Endothelial cell of umbilical vein (primary cell): ENCODE measurements at regions not wholly inside any gene's neighbourhood (a gene's known extent, or its start where the extent isn't known, plus 50 kb on each side); places are given as distances from the start of the nearest gene placed in this dataset.

ENCODE experiments used
- BruUV-seq: library from RNA; stranded (reverse); fragments of 400-500 nt; replicated peaks from 2 replicates; lab custom pipeline; 2021; lab: Mats Ljungman, UMichigan
- CTCF ChIA-PET: fragments of 300-600, 350-600 bp; sonication (Branson Sonifier 250); formaldehyde crosslinking; loops from one replicate; lab custom pipeline; 2021; ENCODE audit warnings: antibody characterized with exemption, inconsistent platforms; lab: Charles Lee
- POLR2A ChIA-PET: fragments of 300-600, 350-600 bp; sonication (Branson Sonifier 250); formaldehyde crosslinking; loops from one replicate; lab custom pipeline; 2021; ENCODE audit warnings: antibody characterized with exemption, inconsistent platforms; lab: Charles Lee
- DNase-seq: peaks from one replicate; pipeline ENCODE4 v3.0.0-alpha.2; 2011; ENCODE audit warnings: low read depth, low spot score
- FAIRE-seq: peaks from 2 replicates; lab custom pipeline; 2011; peaks lifted over from hg19 to GRCh38; lab: Jason Lieb, UNC
- H2AFZ ChIP-seq: 2 replicates; pipeline ENCODE4 v1.6.0; 2012; ENCODE audit warnings: low read depth, low read length, control low read depth, inconsistent platforms
- H3K27ac ChIP-seq: 2 replicates; pipeline ENCODE4 v1.5.1; 2011; ENCODE audit warnings: low read depth, mild to moderate bottlenecking, control low read depth, low read length, moderate library complexity; ENCODE audit not compliant: insufficient read depth
- H3K27me3 ChIP-seq, 2 experiments: 2 replicates each; pipeline versions ENCODE4 v1.6.0 to v1.6.1; 2011; ENCODE audit warnings: low read length in 2 of 2, mixed read lengths in 1 of 2; ENCODE audit not compliant: control insufficient read depth in 2 of 2, insufficient read depth in 2 of 2
- H3K36me3 ChIP-seq, 2 experiments: 2 replicates in 1 of 2; 3 replicates in 1 of 2; pipeline ENCODE4 v1.5.1; 2011; ENCODE audit warnings: low read length in 2 of 2, mild to moderate bottlenecking in 1 of 2, moderate library complexity in 1 of 2; ENCODE audit not compliant: control insufficient read depth in 2 of 2, insufficient read depth in 2 of 2; ENCODE audit errors: extremely low read depth in 1 of 2
- H3K4me1 ChIP-seq: 3 replicates; pipeline ENCODE4 v1.5.1; 2011; ENCODE audit warnings: mild to moderate bottlenecking, low read length; ENCODE audit not compliant: control insufficient read depth, insufficient read depth; ENCODE audit errors: extremely low read depth
- H3K4me2 ChIP-seq: 2 replicates; pipeline ENCODE4 v1.6.1; 2011; ENCODE audit warnings: low read length, control low read depth, mixed read lengths; ENCODE audit not compliant: insufficient read depth
- H3K4me3 ChIP-seq, 3 experiments: fragments of 200-600 bp in 1 of 3; sonication (generic), shearing (Covaris generic) in 1 of 3; replicated peaks in 1 of 3; 2 replicates each; pipeline ENCODE4 v1.5.1; 2011 to 2016; ENCODE audit warnings: control low read depth in 3 of 3, low read length in 3 of 3, mild to moderate bottlenecking in 2 of 3, inconsistent platforms in 1 of 3, low read depth in 1 of 3, moderate library complexity in 1 of 3; ENCODE audit not compliant: insufficient read depth in 1 of 3
- H3K79me2 ChIP-seq: 2 replicates; pipeline ENCODE4 v1.6.0; 2012; ENCODE audit warnings: low read length, inconsistent platforms; ENCODE audit not compliant: control insufficient read depth, insufficient read depth
- H3K9ac ChIP-seq: replicated peaks from 2 replicates; pipeline ENCODE3; 2011; ENCODE audit warnings: low read length, control low read depth; ENCODE audit not compliant: insufficient read depth; ENCODE audit errors: extremely low read depth
- H3K9me1 ChIP-seq: replicated peaks from 3 replicates; pipeline ENCODE4 v1.6.0; 2011; ENCODE audit warnings: mild to moderate bottlenecking, low read length; ENCODE audit not compliant: control insufficient read depth, insufficient read depth; ENCODE audit errors: extremely low read depth
- H3K9me3 ChIP-seq: replicated peaks from 2 replicates; pipeline ENCODE4 v1.5.1; 2012; ENCODE audit warnings: low read length, inconsistent platforms; ENCODE audit not compliant: control insufficient read depth, insufficient read depth
- H4K20me1 ChIP-seq: replicated peaks from 2 replicates; pipeline ENCODE3; 2011; ENCODE audit warnings: mild to moderate bottlenecking, low read length; ENCODE audit not compliant: control insufficient read depth, insufficient read depth; ENCODE audit errors: extremely low read depth
- FOS ChIP-seq: IDR thresholded peaks from 2 replicates; pipeline ENCODE4 v1.6.1; 2011; ENCODE audit warnings: mild to moderate bottlenecking, low read length, moderate library complexity, borderline replicate concordance; ENCODE audit not compliant: insufficient read depth
- JUN ChIP-seq: IDR thresholded peaks from 2 replicates; pipeline ENCODE4 v1.6.1; 2011; ENCODE audit warnings: borderline replicate concordance, low read depth; ENCODE audit not compliant: insufficient read length, insufficient read depth
- MYC ChIP-seq: IDR thresholded peaks from one replicate; pipeline ENCODE4 v1.6.1; 2011; ENCODE audit warnings: mild to moderate bottlenecking, low read depth, low read length
- dilution Hi-C: fragments of 300-500 bp; cut with MboI; formaldehyde crosslinking; loops from one replicate; pipeline ENCODE4 v1.15.0; 2019; ENCODE audit warnings: low sequenced_read_pairs; ENCODE audit not compliant: extremely low pct_ligation_motif_present
- intact Hi-C: fragments of 100-400 bp; cut with micrococcal nuclease; formaldehyde crosslinking; loops from one replicate; pipeline ENCODE4 v1.10.0; 2022
- TF ChIP-seq, protein P1 (sequence below): IDR thresholded peaks from 2 replicates; pipeline ENCODE4 v1.6.1; 2011; ENCODE audit not compliant: insufficient read depth, insufficient read length
- TF ChIP-seq, protein P2 (sequence below), 2 donors: IDR thresholded peaks; 1 replicate in 1 of 2; 2 replicates in 1 of 2; pipeline ENCODE4 v1.5.1; 2011; ENCODE audit warnings: low read length in 2 of 2, mild to moderate bottlenecking in 2 of 2, moderate library complexity in 2 of 2, control low read depth in 1 of 2, inconsistent platforms in 1 of 2, low read depth in 1 of 2; ENCODE audit not compliant: insufficient read depth in 1 of 2; ENCODE audit errors: extremely low read depth in 1 of 2

DNA sequence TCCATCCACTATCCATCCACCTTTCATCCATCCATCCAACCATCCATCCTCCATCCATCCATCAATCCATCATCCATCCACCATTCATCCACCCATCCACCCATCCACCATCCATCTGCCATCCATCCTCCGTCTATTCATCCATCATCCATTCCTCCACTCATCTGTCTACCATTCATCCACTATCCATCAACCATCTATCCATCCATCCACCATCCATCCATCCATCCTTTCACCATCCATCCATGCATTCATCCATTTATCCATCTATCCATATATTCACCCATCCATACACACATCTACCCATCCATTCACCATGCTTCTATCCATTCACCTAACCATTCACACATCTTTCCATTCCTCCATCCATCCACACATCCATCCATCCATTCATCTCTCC is 207.0 kb upstream of the CDH4 start:
- H3K4me1 ChIP-seq = no peaks in the 10 kb centered on the region
- DNase-seq = no peak
- H3K9ac ChIP-seq = no peak overlapping the region
- TF ChIP-seq FOS (no peak), MYC (no peak), JUN (no peak)
- TF ChIP-seq, protein P1, sequence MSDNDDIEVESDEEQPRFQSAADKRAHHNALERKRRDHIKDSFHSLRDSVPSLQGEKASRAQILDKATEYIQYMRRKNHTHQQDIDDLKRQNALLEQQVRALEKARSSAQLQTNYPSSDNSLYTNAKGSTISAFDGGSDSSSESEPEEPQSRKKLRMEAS = no peak
- TF ChIP-seq, protein P2, sequence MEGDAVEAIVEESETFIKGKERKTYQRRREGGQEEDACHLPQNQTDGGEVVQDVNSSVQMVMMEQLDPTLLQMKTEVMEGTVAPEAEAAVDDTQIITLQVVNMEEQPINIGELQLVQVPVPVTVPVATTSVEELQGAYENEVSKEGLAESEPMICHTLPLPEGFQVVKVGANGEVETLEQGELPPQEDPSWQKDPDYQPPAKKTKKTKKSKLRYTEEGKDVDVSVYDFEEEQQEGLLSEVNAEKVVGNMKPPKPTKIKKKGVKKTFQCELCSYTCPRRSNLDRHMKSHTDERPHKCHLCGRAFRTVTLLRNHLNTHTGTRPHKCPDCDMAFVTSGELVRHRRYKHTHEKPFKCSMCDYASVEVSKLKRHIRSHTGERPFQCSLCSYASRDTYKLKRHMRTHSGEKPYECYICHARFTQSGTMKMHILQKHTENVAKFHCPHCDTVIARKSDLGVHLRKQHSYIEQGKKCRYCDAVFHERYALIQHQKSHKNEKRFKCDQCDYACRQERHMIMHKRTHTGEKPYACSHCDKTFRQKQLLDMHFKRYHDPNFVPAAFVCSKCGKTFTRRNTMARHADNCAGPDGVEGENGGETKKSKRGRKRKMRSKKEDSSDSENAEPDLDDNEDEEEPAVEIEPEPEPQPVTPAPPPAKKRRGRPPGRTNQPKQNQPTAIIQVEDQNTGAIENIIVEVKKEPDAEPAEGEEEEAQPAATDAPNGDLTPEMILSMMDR (IDR thresholded peaks at IDR 0.05; ENCODE audit: extremely low read depth in 1 of 2, insufficient read depth in 1 of 2, low read depth in 1 of 2, low read length in 2 of 2) = no peak
- H3K36me3 ChIP-seq = no peaks in the 10 kb centered on the region
- ChIA-PET CTCF (no interaction called here), POLR2A (no interaction called here)
- no peaks in the 10 kb centered on the region for H3K79me2 ChIP-seq
- BruUV-seq = no TSS peak
- no peak overlapping the region for H3K4me2 ChIP-seq
- dilution Hi-C loops = no loop called here
- no peak overlapping the region for H3K4me3 ChIP-seq
- H3K9me3 ChIP-seq = peaks cover 18% of the 10 kb centered on the region
- no peak overlapping the region for H2AFZ ChIP-seq
- H3K27ac ChIP-seq = no peak overlapping the region
- no peaks in the 10 kb centered on the region for H3K9me1 ChIP-seq
- no peak for FAIRE-seq
- no peaks in the 10 kb centered on the region for H4K20me1 ChIP-seq
- intact Hi-C loops = no loop called here
- no peaks in the 10 kb centered on the region for H3K27me3 ChIP-seq
